Breast epithelium (tissue), 3 donors: ENCODE measurements at regions not wholly inside any gene's neighbourhood (a gene's known extent, or its start where the extent isn't known, plus 50 kb on each side); places are given as distances from the start of the nearest gene placed in this dataset.

Experiments
- CTCF ChIP-seq, 3 donors: fragments of 450-650 bp; IDR thresholded peaks; one replicate each; pipeline ENCODE4 v1.5.1; 2016 to 2017; ENCODE audit warnings: antibody characterized with exemption in 3 of 3, mild to moderate bottlenecking in 3 of 3, moderate library complexity in 3 of 3
- POLR2A ChIP-seq: fragments of 450-650 bp; IDR thresholded peaks from one replicate; pipeline ENCODE4 v1.6.1; 2016; ENCODE audit warnings: antibody characterized with exemption, mild to moderate bottlenecking, moderate library complexity

- TF ChIP-seq CTCF (IDR thresholded peaks at IDR 0.05) (no peak), POLR2A (no peak)
Observed at GRCh38 chr11:8766043-8766987, 83.7 kb downstream of the RPL27A start.
